ENCODE measurements at regions not wholly inside any gene's neighbourhood (a gene's known extent, or its start where the extent isn't known, plus 50 kb on each side); places are given as distances from the start of the nearest gene placed in this dataset.

GRCh38 chr4:180418819-180419531 lies 1824.2 kb upstream of the TENM3 start:
- intact Hi-C loops (cut with micrococcal nuclease; ENCODE audit: unreplicated experiment), result no loop called here

GRCh38 chr4:180422989-180423711 lies 1820.1 kb upstream of the TENM3 start:
- intact Hi-C loops (cut with micrococcal nuclease; ENCODE audit: unreplicated experiment), result no loop called here
- Histone ChIP-seq H3K4me3 (ENCODE audit: low read depth, low read length, poor library complexity, severe bottlenecking) (no peak overlapping the region), H3K9me3 (ENCODE audit: low read depth, low read length, poor library complexity, severe bottlenecking) (no peaks in the 10 kb centered on the region), H3K4me1 (ENCODE audit: insufficient read depth, low read length, poor library complexity, severe bottlenecking) (no peaks in the 10 kb centered on the region), H3K27me3 (replicated peaks; ENCODE audit: insufficient read depth, low read depth, low read length, poor library complexity) (no peaks in the 10 kb centered on the region), H3K27ac (ENCODE audit: low read depth, low read length, poor library complexity, severe bottlenecking) (no peak overlapping the region), H3K36me3 (ENCODE audit: insufficient read depth, low read length, poor library complexity, severe bottlenecking) (no peaks in the 10 kb centered on the region)
- ChIA-PET CTCF (no interaction called here), POLR2A (ENCODE audit: low non-redundant PET) (no interaction called here)
- no peak for DNase-seq (ENCODE audit: low spot score)
- no TSS peak for BruUV-seq (replicated peaks)
- TF ChIP-seq CTCF (conservative IDR thresholded peaks at IDR 0.05; ENCODE audit: low read depth, low read length), result no peak

More at GRCh38 chr4:180418819-180419531, 1824.2 kb upstream of the TENM3 start:
- no TSS peak for BruUV-seq (replicated peaks)
- ChIA-PET POLR2A (ENCODE audit: low non-redundant PET) (no interaction called here), CTCF (no interaction called here)
- DNase-seq (ENCODE audit: low spot score), result no peak
- no peaks in the 10 kb centered on the region for H3K27me3 ChIP-seq (replicated peaks; ENCODE audit: insufficient read depth, low read depth, low read length, poor library complexity)
- H3K4me3 ChIP-seq (ENCODE audit: low read depth, low read length, poor library complexity, severe bottlenecking), result no peak overlapping the region
- no peaks in the 10 kb centered on the region for H3K36me3 ChIP-seq (ENCODE audit: insufficient read depth, low read length, poor library complexity, severe bottlenecking)
- H3K27ac ChIP-seq (ENCODE audit: low read depth, low read length, poor library complexity, severe bottlenecking), result no peak overlapping the region
- no peaks in the 10 kb centered on the region for H3K4me1 ChIP-seq (ENCODE audit: insufficient read depth, low read length, poor library complexity, severe bottlenecking)
- TF ChIP-seq EZH2 (IDR thresholded peaks at IDR 0.05; ENCODE audit: borderline replicate concordance, low read depth, low read length, poor library complexity, severe bottlenecking) (no peak), CTCF (conservative IDR thresholded peaks at IDR 0.05; ENCODE audit: low read depth, low read length) (no peak)
- no peaks in the 10 kb centered on the region for H3K9me3 ChIP-seq (ENCODE audit: low read depth, low read length, poor library complexity, severe bottlenecking)

- H3K27ac ChIP-seq (ENCODE audit: low read depth, low read length, poor library complexity, severe bottlenecking), result no peak overlapping the region
- H3K27me3 ChIP-seq (replicated peaks; ENCODE audit: insufficient read depth, low read depth, low read length, poor library complexity), result no peaks in the 10 kb centered on the region
- TF ChIP-seq CTCF (conservative IDR thresholded peaks at IDR 0.05; ENCODE audit: low read depth, low read length) (no peak), EZH2 (IDR thresholded peaks at IDR 0.05; ENCODE audit: borderline replicate concordance, low read depth, low read length, poor library complexity, severe bottlenecking) (no peak)
- no peaks in the 10 kb centered on the region for H3K36me3 ChIP-seq (ENCODE audit: insufficient read depth, low read length, poor library complexity, severe bottlenecking)
- POLR2A ChIA-PET (ENCODE audit: low non-redundant PET), result no interaction called here
- no peak overlapping the region for H3K4me3 ChIP-seq (ENCODE audit: low read depth, low read length, poor library complexity, severe bottlenecking)
- no TSS peak for BruUV-seq (replicated peaks)
- intact Hi-C loops (cut with micrococcal nuclease; ENCODE audit: unreplicated experiment), result no loop called here
- H3K4me1 ChIP-seq (ENCODE audit: insufficient read depth, low read length, poor library complexity, severe bottlenecking), result no peaks in the 10 kb centered on the region
- H3K9me3 ChIP-seq (ENCODE audit: low read depth, low read length, poor library complexity, severe bottlenecking), result no peaks in the 10 kb centered on the region
- CTCF ChIA-PET, result no interaction called here
- DNase-seq (ENCODE audit: low spot score), result no peak
Measured at GRCh38 chr4:180423712-180424057, 1819.5 kb upstream of the TENM3 start.
